Nephron progenitor cell (in vitro differentiated cells): ENCODE measurements at regions not wholly inside any gene's neighbourhood (a gene's known extent, or its start where the extent isn't known, plus 50 kb on each side); places are given as distances from the start of the nearest gene placed in this dataset.

ENCODE experiments used
- DNase-seq: peaks from one replicate; pipeline ENCODE4 v3.0.0; 2021
- H3K27ac Mint-ChIP-seq: 2 replicates; pipeline ENCODE4 v1.8.0; 2021; ENCODE audit warnings: mild to moderate bottlenecking, moderate library complexity, mixed read lengths
- H3K27me3 Mint-ChIP-seq: 2 replicates; pipeline ENCODE4 v1.8.0; 2021; ENCODE audit warnings: mild to moderate bottlenecking, low read depth, mixed read lengths; ENCODE audit not compliant: poor library complexity
- H3K36me3 Mint-ChIP-seq: 2 replicates; pipeline ENCODE4 v1.8.0; 2021; ENCODE audit warnings: low read depth, mixed read lengths
- H3K4me1 Mint-ChIP-seq: 2 replicates; pipeline ENCODE4 v1.8.0; 2021; ENCODE audit warnings: mixed read lengths
- H3K4me3 Mint-ChIP-seq: 2 replicates; pipeline ENCODE4 v1.8.0; 2021; ENCODE audit warnings: mild to moderate bottlenecking, moderate library complexity, mixed read lengths
- H3K9me3 Mint-ChIP-seq: 2 replicates; pipeline ENCODE4 v1.8.0; 2021; ENCODE audit warnings: mild to moderate bottlenecking, moderate library complexity, mixed read lengths
- CTCF ChIP-seq: fragments of 200-600 bp; sonication (generic); IDR thresholded peaks from 2 replicates; pipeline ENCODE4 v1.5.0; 2021; ENCODE audit warnings: antibody characterized with exemption

GRCh38 chr9:118148990-118149389 lies 444.8 kb downstream of the TLR4 start:
- DNase-seq = no peak
- peaks cover 3% of the 10 kb centered on the region for H3K27me3 Mint-ChIP-seq
- no peak overlapping the region for H3K4me3 Mint-ChIP-seq

DNA sequence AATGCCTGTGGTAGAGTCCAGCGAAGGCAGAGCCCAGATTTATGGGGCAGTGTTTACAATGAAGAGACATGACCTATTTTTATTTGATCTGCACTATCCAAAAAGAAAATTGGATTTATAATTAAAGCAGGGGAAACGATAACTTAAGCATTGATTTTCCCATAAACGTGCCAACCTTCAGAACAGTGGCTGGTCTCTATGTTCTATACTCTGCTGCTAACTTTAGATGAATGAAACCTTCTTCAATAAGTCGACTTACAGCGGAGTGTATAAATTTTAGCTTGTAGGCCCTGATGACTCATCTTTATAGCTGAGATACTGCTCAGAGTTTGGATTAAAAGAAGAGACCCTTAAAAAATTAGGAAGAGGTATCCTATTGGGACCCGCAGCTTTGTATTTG lies 452.6 kb downstream of the TLR4 start:
- DNase-seq = no peak
- Mint-ChIP-seq H3K9me3 (no peaks in the 10 kb centered on the region), H3K27me3 (no peaks in the 10 kb centered on the region), H3K36me3 (no peaks in the 10 kb centered on the region), H3K4me3 (no peak overlapping the region), H3K27ac (no peak overlapping the region), H3K4me1 (no peaks in the 10 kb centered on the region)
- no peak for TF ChIP-seq CTCF

More at GRCh38 chr9:118148990-118149389, 444.8 kb downstream of the TLR4 start:
- no peaks in the 10 kb centered on the region for H3K36me3 Mint-ChIP-seq
- H3K4me1 Mint-ChIP-seq = no peaks in the 10 kb centered on the region
- no peaks in the 10 kb centered on the region for H3K9me3 Mint-ChIP-seq
- no peak overlapping the region for H3K27ac Mint-ChIP-seq
- no peak for TF ChIP-seq CTCF

DNA sequence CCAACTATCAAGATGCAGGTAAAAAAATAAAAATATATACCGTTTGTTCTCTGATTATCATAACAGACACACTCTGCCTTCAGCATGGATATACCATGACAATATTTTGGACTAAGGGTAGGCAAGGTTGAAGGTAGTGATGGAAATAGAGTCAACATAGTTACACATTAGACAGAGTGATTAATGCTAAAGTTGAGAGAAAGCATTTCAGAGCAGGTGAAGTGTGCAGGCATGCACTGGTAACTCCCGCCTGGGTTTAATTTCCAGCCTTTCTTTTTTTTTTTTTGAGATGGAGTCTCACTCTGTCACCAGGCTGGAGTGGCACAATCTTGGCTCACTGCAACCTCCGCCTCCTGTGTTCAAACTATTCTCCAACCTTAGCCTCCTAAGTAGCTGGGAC lies 458.5 kb downstream of the TLR4 start:
- no peak for TF ChIP-seq CTCF
- H3K9me3 Mint-ChIP-seq = no peaks in the 10 kb centered on the region
- no peaks in the 10 kb centered on the region for H3K36me3 Mint-ChIP-seq
- no peaks in the 10 kb centered on the region for H3K27me3 Mint-ChIP-seq
- no peak for DNase-seq
- no peak overlapping the region for H3K27ac Mint-ChIP-seq
- H3K4me3 Mint-ChIP-seq = no peak overlapping the region
- H3K4me1 Mint-ChIP-seq = no peaks in the 10 kb centered on the region

DNA sequence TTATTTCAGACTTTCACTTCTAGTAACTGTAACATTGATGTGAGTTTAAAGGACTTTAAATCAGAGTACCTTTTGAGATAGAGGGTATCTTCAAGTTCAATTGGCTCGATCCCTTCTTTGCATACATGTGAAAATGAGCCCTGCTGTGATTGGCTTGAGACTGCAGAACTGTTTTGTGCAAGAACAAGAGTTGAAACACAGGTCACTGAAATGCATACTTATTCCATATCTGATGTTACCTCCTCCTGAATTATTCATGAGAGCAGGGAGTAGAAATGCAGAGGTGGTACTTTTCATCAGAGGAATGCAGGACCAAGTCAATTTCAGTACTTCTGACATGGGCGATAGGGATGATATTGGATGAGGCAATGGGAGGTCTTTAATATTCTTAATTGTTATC lies 459.5 kb downstream of the TLR4 start:
- Mint-ChIP-seq H3K27me3 (peaks cover 4% of the 10 kb centered on the region), H3K9me3 (no peaks in the 10 kb centered on the region), H3K4me1 (no peaks in the 10 kb centered on the region), H3K27ac (no peak overlapping the region), H3K36me3 (no peaks in the 10 kb centered on the region), H3K4me3 (no peak overlapping the region)
- TF ChIP-seq CTCF = no peak
- no peak for DNase-seq

DNA sequence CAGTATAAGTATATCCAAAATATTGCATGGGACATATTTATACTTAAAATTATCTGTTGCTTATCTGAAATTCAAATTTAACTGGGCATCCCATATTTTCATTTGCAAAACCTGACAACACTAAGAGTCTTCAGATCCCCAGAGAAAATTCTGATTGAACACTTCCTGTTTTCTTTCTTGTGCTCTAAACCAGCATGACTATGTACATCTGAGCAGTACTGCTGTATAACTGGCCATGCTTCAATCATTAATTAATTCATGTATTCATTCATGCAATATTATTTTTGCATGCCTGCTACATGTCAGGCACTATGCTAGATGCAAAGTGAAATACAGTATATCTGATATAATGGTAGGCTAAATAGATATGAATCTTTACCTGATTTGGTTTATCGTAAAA lies 461.2 kb downstream of the TLR4 start:
- H3K27me3 Mint-ChIP-seq = peaks cover 5% of the 10 kb centered on the region
- H3K9me3 Mint-ChIP-seq = no peaks in the 10 kb centered on the region
- DNase-seq = no peak
- no peak for TF ChIP-seq CTCF
- H3K4me1 Mint-ChIP-seq = peaks cover 4% of the 10 kb centered on the region
- H3K36me3 Mint-ChIP-seq = no peaks in the 10 kb centered on the region
- H3K4me3 Mint-ChIP-seq = no peak overlapping the region
- H3K27ac Mint-ChIP-seq = no peak overlapping the region

DNA sequence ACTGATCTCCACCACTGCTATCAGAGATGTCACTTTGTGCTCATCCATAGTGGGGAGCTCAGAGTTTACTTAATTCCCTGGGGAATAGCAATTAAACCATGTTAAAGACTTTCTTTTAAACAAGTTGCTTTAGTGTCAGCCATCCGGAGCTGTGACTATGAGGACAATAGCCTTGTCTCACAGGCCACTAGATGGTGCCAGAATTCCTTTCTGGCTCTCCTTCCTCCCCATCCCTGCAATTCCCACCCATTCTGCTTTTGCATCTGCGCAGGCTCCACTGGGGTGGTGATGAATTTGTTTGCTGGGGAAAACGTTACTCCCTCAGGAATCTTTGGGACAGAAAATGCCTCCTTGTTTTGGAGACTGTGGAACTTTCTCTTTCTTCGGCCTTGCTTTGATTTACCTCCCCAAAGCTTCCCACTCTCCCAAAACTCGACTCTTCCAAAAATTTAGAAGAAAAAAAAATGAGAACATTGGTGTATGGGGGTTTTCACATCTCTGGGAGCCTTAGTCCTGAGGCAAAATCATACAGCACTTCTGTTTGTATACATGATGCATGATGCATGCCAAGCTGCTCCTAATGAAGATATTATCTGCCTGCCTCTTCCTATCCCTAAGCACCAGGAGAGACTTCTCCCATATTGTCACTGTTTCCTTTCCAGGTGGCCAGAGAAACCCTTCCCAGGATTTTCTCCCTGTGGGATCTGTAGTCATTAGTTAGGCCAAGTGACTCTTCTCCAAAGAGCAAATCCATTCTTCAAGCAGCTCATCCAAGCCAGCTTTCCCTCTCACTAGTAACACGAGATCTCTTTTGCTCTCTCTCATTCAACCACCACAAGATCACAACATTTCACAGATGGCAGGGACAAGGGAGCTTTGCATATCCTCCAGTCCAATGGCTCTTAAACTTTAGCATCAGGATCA lies 466.1 kb downstream of the TLR4 start:
- H3K27ac Mint-ChIP-seq = no peak overlapping the region
- peak; percentile 78 for TF ChIP-seq CTCF
- H3K9me3 Mint-ChIP-seq = no peaks in the 10 kb centered on the region
- H3K27me3 Mint-ChIP-seq = peaks cover 13% of the 10 kb centered on the region
- DNase-seq = peak; percentile 62
- no peaks in the 10 kb centered on the region for H3K36me3 Mint-ChIP-seq
- peaks cover 9% of the 10 kb centered on the region for H3K4me1 Mint-ChIP-seq
- no peak overlapping the region for H3K4me3 Mint-ChIP-seq
